Lung (tissue), 11 donors: ENCODE measurements at regions not wholly inside any gene's neighbourhood (a gene's known extent, or its start where the extent isn't known, plus 50 kb on each side); places are given as distances from the start of the nearest gene placed in this dataset.

ENCODE experiments used
- ATAC-seq: fragments of 200-7000 bp; cut with Tn5 transposase; one replicate; pipeline ENCODE4 v1.9.1; 2020; ENCODE audit warnings: moderate number of reproducible peaks; ENCODE audit not compliant: insufficient read depth, low FRiP score
- DNase-seq, 3 donors: peaks; one replicate each; pipeline ENCODE4 v3.0.0-alpha.2; 2013 to 2017
- H3K27ac ChIP-seq, 2 donors: one replicate each; pipeline ENCODE4 v1.5.1; 2013; ENCODE audit warnings: mild to moderate bottlenecking in 2 of 2, moderate library complexity in 2 of 2, control low read depth in 1 of 2, inconsistent platforms in 1 of 2, low read depth in 1 of 2, low read length in 1 of 2
- H3K27me3 ChIP-seq, 3 donors: one replicate each; pipeline ENCODE4 v1.5.1; 2013; ENCODE audit warnings: low read length in 2 of 3; ENCODE audit not compliant: control insufficient read depth in 3 of 3, insufficient read depth in 3 of 3
- H3K36me3 ChIP-seq, 4 donors: one replicate each; pipeline ENCODE4 v1.5.1; 2013; ENCODE audit warnings: low read length in 4 of 4, mild to moderate bottlenecking in 1 of 4, moderate library complexity in 1 of 4; ENCODE audit not compliant: control insufficient read depth in 4 of 4, insufficient read depth in 4 of 4
- H3K4me1 ChIP-seq, 5 donors: one replicate each; pipeline ENCODE4 v1.5.1; 2013; ENCODE audit warnings: low read length in 5 of 5, mild to moderate bottlenecking in 2 of 5, moderate library complexity in 1 of 5; ENCODE audit not compliant: control insufficient read depth in 5 of 5, insufficient read depth in 5 of 5
- H3K4me3 ChIP-seq: one replicate; pipeline ENCODE4 v1.5.1; 2013; ENCODE audit warnings: mild to moderate bottlenecking, control low read depth, moderate library complexity
- H3K9ac ChIP-seq, 2 donors: one replicate each; pipeline ENCODE4 v1.5.1; 2013; ENCODE audit warnings: low read length in 2 of 2, control low read depth in 1 of 2; ENCODE audit not compliant: insufficient read depth in 1 of 2
- H3K9me3 ChIP-seq, 4 donors: one replicate each; pipeline ENCODE4 v1.5.1; 2013; ENCODE audit warnings: low read length in 3 of 4, mild to moderate bottlenecking in 1 of 4, moderate library complexity in 1 of 4; ENCODE audit not compliant: control insufficient read depth in 4 of 4, insufficient read depth in 3 of 4
- WGBS, 2 donors: extraction: QIAGEN DNeasy Blood & Tissue Kit; methylation state at CpG; one replicate each; pipeline ENCODE4 v1.1.7; 2013; 5-methylcytosine and 5-hydroxymethylcytosine counted together
- TF ChIP-seq, protein P1 (sequence below): IDR thresholded peaks from 2 replicates; pipeline ENCODE4 v1.5.1; 2012; ENCODE audit warnings: mild to moderate bottlenecking; ENCODE audit errors: control extremely low read depth, extremely low read depth
- donor health status: control.
- donor health status: control.
- donor health status: Bipolar disorder and iron deficiency.
- donor health status: healthy.
- donor health status: DM: yes; HTN: yes; CAD: no.

DNA sequence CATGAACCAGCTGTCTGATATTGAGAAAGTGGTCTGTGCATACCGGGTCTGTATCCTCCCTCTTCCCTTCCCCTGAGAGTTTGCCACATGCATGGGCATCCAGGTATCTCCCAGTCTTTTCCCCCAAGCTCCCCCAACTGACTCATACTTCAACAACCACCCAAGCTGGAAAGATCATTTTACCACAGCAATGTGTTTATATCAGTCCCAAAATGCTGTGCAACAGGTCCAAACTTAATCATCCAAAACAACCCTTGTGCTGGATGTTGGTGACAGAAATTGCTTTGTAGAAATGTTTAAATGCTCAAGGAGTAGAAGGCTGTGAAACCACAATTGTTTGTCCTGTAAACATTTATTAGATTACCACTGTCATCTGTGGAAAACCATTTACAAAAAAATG lies 286.8 kb upstream of the KLF3 start:
- TF ChIP-seq, protein P1, sequence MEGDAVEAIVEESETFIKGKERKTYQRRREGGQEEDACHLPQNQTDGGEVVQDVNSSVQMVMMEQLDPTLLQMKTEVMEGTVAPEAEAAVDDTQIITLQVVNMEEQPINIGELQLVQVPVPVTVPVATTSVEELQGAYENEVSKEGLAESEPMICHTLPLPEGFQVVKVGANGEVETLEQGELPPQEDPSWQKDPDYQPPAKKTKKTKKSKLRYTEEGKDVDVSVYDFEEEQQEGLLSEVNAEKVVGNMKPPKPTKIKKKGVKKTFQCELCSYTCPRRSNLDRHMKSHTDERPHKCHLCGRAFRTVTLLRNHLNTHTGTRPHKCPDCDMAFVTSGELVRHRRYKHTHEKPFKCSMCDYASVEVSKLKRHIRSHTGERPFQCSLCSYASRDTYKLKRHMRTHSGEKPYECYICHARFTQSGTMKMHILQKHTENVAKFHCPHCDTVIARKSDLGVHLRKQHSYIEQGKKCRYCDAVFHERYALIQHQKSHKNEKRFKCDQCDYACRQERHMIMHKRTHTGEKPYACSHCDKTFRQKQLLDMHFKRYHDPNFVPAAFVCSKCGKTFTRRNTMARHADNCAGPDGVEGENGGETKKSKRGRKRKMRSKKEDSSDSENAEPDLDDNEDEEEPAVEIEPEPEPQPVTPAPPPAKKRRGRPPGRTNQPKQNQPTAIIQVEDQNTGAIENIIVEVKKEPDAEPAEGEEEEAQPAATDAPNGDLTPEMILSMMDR, result no peak
- H3K36me3 ChIP-seq, result no peaks in the 10 kb centered on the region
- H3K27me3 ChIP-seq, result no peaks in the 10 kb centered on the region
- ATAC-seq (no peak), DNase-seq (no peak)
- no peak overlapping the region for H3K4me3 ChIP-seq
- H3K9me3 ChIP-seq, result no peaks in the 10 kb centered on the region
- H3K4me1 ChIP-seq, result peaks cover 0 to 11% (median 0%) of the 10 kb centered on the region in 5 donors
- no peak overlapping the region for H3K9ac ChIP-seq
- WGBS, 2 donors, result 89 to 96% methylated on average over 1 of the region's 1 CpG
- no peak overlapping the region for H3K27ac ChIP-seq

DNA sequence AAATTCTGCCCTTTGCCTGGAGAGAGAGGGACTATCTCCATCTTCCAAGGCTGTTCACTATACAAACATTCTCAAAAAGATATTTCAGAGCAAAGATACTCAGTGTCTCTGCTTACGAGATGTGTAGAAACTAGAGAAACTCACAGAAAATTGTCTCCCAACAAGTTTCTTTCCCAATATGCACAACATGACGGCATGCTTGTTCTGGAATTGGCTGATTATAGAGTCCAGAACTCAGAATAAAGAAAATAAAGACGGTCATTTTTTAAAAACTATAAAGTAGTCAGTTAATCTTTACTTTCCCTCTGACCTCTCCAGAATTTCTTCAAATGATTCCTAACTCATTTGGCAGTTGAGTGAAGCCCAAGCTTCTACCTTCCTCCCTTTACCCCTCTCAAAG lies 285.5 kb upstream of the KLF3 start:
- Histone ChIP-seq H3K36me3 (no peaks in the 10 kb centered on the region), H3K4me1 (peaks cover 0 to 24% (median 0%) of the 10 kb centered on the region in 5 donors), H3K4me3 (no peak overlapping the region), H3K27me3 (no peaks in the 10 kb centered on the region), H3K9ac (no peak overlapping the region), H3K27ac (no peak overlapping the region), H3K9me3 (no peaks in the 10 kb centered on the region)
- ATAC-seq, result no peak
- 82 to 83% methylated on average over 3 of the region's 3 CpGs for WGBS, 2 donors
- no peak for DNase-seq
- TF ChIP-seq, protein P1, result no peak

DNA sequence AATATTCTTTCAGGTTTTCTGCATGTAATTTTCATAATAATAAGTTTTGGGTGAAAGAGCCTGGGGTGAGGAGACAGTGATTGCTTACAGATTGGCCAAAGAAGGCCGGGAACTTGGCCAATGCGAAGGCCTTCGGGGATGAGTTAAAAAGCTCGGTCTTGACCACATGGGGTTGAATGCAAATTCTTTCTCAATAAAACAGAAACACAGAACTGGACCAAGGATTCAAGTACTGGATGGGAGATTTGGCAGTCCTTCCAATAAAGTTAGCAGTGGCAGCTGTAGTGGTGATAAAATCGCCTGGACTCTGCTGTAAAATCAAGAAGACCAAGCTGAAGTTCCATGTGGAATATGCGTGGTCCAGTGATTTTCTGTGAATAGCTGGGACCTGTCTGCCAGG lies 282.2 kb upstream of the KLF3 start:
- Histone ChIP-seq H3K9ac (no peak overlapping the region), H3K9me3 (no peaks in the 10 kb centered on the region), H3K36me3 (no peaks in the 10 kb centered on the region), H3K27me3 (no peaks in the 10 kb centered on the region), H3K4me3 (no peak overlapping the region), H3K4me1 (peaks cover 0 to 47% (median 15%) of the 10 kb centered on the region in 5 donors), H3K27ac (peak overlapping the region in 1 of 2 donors; percentile 14)
- TF ChIP-seq, protein P1, result no peak
- 82 to 84% methylated on average over 6 of the region's 6 CpGs for WGBS, 2 donors
- ATAC-seq (no peak), DNase-seq (peak; percentile 66 to 87 (median 83))

DNA sequence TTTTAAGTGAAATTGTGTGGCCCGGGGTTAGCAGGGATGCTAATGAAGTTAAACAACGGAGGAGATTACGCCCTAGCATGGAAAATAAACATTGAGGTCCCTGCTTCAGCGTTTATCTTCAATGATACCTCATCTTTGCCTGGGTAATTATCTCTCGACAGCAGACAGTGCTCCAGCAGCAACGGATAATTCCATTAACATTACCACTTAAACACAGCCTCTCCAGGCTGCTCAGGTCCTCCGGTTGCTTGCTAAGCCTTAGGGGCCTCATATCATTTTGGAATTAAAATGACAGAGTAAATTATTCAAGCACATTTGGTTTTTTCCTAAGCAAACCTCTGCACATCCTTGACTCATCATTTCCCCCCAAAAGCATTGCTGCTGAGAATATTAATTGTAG lies 281.5 kb upstream of the KLF3 start:
- peak; percentile 46 to 84 (median 84) for DNase-seq

More for the DNA sequence above, 281.5 kb upstream of the KLF3 start:
- TF ChIP-seq, protein P1, result no peak
- WGBS, 2 donors, result 77 to 82% methylated on average over 7 of the region's 7 CpGs
- H3K9ac ChIP-seq, result no peak overlapping the region
- H3K4me3 ChIP-seq, result no peak overlapping the region
- no peaks in the 10 kb centered on the region for H3K27me3 ChIP-seq
- no peak for ATAC-seq
- H3K27ac ChIP-seq, result no peak overlapping the region
- no peaks in the 10 kb centered on the region for H3K36me3 ChIP-seq
- peaks cover 0 to 54% (median 15%) of the 10 kb centered on the region in 5 donors for H3K4me1 ChIP-seq
- H3K9me3 ChIP-seq, result no peaks in the 10 kb centered on the region
